ENCODE measurements at regions not wholly inside any gene's neighbourhood (a gene's known extent, or its start where the extent isn't known, plus 50 kb on each side); places are given as distances from the start of the nearest gene placed in this dataset.
"Not testable (repeated sequence)": the region's sequence is repeated elsewhere in the genome, so short reads cannot be mapped to it uniquely, and the experiment has no call there.

GRCh38 chr12:91637789-91638624, 455.4 kb upstream of the DCN start:
- no peak for DNase-seq
- no peaks in the 10 kb centered on the region for H3K27me3 ChIP-seq (ENCODE audit: insufficient read depth, low read length, poor library complexity, severe bottlenecking)
- POLR2A ChIA-PET = no interaction called here
- peaks cover 0 to 1% (median 0%) of the 10 kb centered on the region in 5 donors for H3K9me3 Mint-ChIP-seq
- H3K4me3 Mint-ChIP-seq = no peak overlapping the region
- CTCF ChIA-PET = no interaction called here
- no peaks in the 10 kb centered on the region for H3K9me3 ChIP-seq (ENCODE audit: low read length)
- no peaks in the 10 kb centered on the region for H3K4me1 ChIP-seq (ENCODE audit: insufficient read depth, low read length)
- no peak overlapping the region for H3K27ac Mint-ChIP-seq
- H3K36me3 Mint-ChIP-seq = no peaks in the 10 kb centered on the region
- no peaks in the 10 kb centered on the region for H3K36me3 ChIP-seq (ENCODE audit: insufficient read depth, low read length)
- no peak overlapping the region for H3K4me3 ChIP-seq (ENCODE audit: low read length)
- no peak overlapping the region for H3K27ac ChIP-seq (ENCODE audit: low read depth, low read length)
- peaks cover 5 to 14% of the 10 kb centered on the region in 2 donors for H3K27me3 Mint-ChIP-seq
- peaks cover 0 to 5% (median 0%) of the 10 kb centered on the region in 3 donors for H3K4me1 Mint-ChIP-seq

DNA sequence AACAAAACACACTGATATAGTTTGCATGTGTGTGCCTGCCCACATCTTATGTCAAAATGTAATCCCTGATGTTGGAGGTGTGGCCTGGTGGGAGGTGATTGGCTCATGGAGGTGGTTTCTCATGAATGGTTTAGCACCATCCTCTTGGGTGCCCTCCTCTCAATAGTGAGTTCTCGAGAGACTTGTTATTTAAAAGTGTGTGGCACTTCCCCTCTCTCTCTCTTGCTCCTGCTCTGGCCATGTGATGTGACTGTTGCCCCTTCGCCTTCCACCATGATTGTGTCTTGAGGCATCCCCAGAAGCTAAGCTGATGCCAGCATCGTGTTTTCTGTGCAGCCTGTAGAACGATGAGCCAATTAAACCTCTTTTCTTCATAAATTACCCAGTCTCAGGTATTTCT, 454.1 kb upstream of the DCN start:
- no peak overlapping the region for H3K4me3 ChIP-seq (ENCODE audit: low read length)
- DNase-seq = no peak
- peaks cover 0 to 5% (median 0%) of the 10 kb centered on the region in 3 donors for H3K4me1 Mint-ChIP-seq
- ChIA-PET POLR2A (no interaction called here), CTCF (no interaction called here)
- H3K9me3 ChIP-seq (ENCODE audit: low read length) = no peaks in the 10 kb centered on the region
- H3K36me3 ChIP-seq (ENCODE audit: insufficient read depth, low read length) = no peaks in the 10 kb centered on the region
- H3K27me3 ChIP-seq (ENCODE audit: insufficient read depth, low read length, poor library complexity, severe bottlenecking) = no peaks in the 10 kb centered on the region
- H3K27ac ChIP-seq (ENCODE audit: low read depth, low read length) = no peak overlapping the region
- H3K27ac Mint-ChIP-seq = no peak overlapping the region
- peaks cover 0 to 5% (median 0%) of the 10 kb centered on the region in 5 donors for H3K9me3 Mint-ChIP-seq
- no peak overlapping the region for H3K4me3 Mint-ChIP-seq
- H3K27me3 Mint-ChIP-seq = peaks cover 7 to 15% of the 10 kb centered on the region in 2 donors
- H3K36me3 Mint-ChIP-seq = no peaks in the 10 kb centered on the region
- no peaks in the 10 kb centered on the region for H3K4me1 ChIP-seq (ENCODE audit: insufficient read depth, low read length)

GRCh38 chr12:91634386-91634713, 451.7 kb upstream of the DCN start:
- H3K36me3 ChIP-seq (ENCODE audit: insufficient read depth, low read length); CTCF ChIA-PET; DNase-seq; H3K4me1 Mint-ChIP-seq; H3K4me3 Mint-ChIP-seq; H3K27me3 ChIP-seq (ENCODE audit: insufficient read depth, low read length, poor library complexity, severe bottlenecking); H3K4me1 ChIP-seq (ENCODE audit: insufficient read depth, low read length); H3K4me3 ChIP-seq (ENCODE audit: low read length); POLR2A ChIA-PET; H3K9me3 Mint-ChIP-seq; H3K27ac Mint-ChIP-seq; H3K9me3 ChIP-seq (ENCODE audit: low read length); H3K36me3 Mint-ChIP-seq: not testable (repeated sequence)
- H3K27ac ChIP-seq (ENCODE audit: low read depth, low read length) = peak overlapping the region; percentile 49
- H3K27me3 Mint-ChIP-seq = peaks cover 7 to 11% of the 10 kb centered on the region in 2 donors

- H3K27me3 Mint-ChIP-seq = peaks cover 7 to 11% of the 10 kb centered on the region in 2 donors
- no peaks in the 10 kb centered on the region for H3K4me1 ChIP-seq (ENCODE audit: insufficient read depth, low read length)
- no peaks in the 10 kb centered on the region for H3K9me3 ChIP-seq (ENCODE audit: low read length)
- H3K27ac ChIP-seq (ENCODE audit: low read depth, low read length) = peak overlapping the region; percentile 49
- no peaks in the 10 kb centered on the region for H3K36me3 ChIP-seq (ENCODE audit: insufficient read depth, low read length)
- H3K9me3 Mint-ChIP-seq = peaks cover 0 to 5% (median 0%) of the 10 kb centered on the region in 5 donors
- peaks cover 0 to 5% (median 0%) of the 10 kb centered on the region in 3 donors for H3K4me1 Mint-ChIP-seq
- H3K4me3 ChIP-seq (ENCODE audit: low read length) = no peak overlapping the region
- no peak for DNase-seq
- peaks cover 0 to 5% (median 0%) of the 10 kb centered on the region in 3 donors for H3K36me3 Mint-ChIP-seq
- no peaks in the 10 kb centered on the region for H3K27me3 ChIP-seq (ENCODE audit: insufficient read depth, low read length, poor library complexity, severe bottlenecking)
- H3K4me3 Mint-ChIP-seq = no peak overlapping the region
- ChIA-PET POLR2A (no interaction called here), CTCF (no interaction called here)
- no peak overlapping the region for H3K27ac Mint-ChIP-seq
These were observed 451.2 kb upstream of the DCN start for GRCh38 chr12:91633734-91634357.

- peaks cover 0 to 5% (median 0%) of the 10 kb centered on the region in 3 donors for H3K4me1 Mint-ChIP-seq
These were observed 450.6 kb upstream of the DCN start for GRCh38 chr12:91633206-91633605.

DNA sequence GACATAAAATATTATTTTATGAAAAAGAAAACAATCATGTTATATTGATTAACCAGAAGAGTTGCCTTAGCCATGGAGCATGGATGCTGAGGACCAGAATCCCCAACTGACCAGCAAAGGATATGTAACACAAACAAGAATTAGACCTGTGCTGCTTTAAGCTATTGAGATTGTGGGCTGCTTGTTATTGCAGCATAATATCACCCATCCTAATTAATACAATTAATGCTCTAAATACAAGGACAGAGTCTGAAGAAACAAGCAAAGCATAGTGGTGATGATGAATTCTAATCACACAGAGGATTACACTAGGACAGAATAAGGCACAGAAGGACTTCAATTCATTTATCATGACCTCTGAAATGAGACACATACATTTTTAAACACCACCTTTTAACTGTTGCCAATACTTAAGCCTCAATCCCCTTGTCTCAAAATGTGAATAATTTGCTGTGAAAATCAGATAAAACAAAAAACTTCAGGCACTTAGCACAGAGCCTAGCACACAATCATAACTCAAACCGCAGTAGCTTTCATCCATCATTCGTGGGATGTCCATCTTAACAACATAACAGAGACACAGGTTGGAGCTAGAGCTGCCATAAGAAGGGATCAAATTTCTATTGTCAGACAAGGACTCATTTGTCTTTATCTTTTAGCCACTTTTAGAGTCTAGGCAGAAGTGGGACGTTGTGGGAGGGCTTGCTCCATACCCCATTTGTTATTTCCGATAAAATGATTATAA, 449.6 kb upstream of the DCN start:
- ChIA-PET CTCF (no interaction called here), POLR2A (no interaction called here)

More at GRCh38 chr12:91633206-91633605, 450.6 kb upstream of the DCN start:
- Histone ChIP-seq H3K4me1 (ENCODE audit: insufficient read depth, low read length) (no peaks in the 10 kb centered on the region), H3K36me3 (ENCODE audit: insufficient read depth, low read length) (no peaks in the 10 kb centered on the region), H3K27me3 (ENCODE audit: insufficient read depth, low read length, poor library complexity, severe bottlenecking) (no peaks in the 10 kb centered on the region), H3K9me3 (ENCODE audit: low read length) (no peaks in the 10 kb centered on the region), H3K27ac (ENCODE audit: low read depth, low read length) (peak overlapping the region; percentile 49), H3K4me3 (ENCODE audit: low read length) (no peak overlapping the region)
- DNase-seq = no peak
- no peak overlapping the region for H3K4me3 Mint-ChIP-seq
- POLR2A ChIA-PET = no interaction called here
- H3K27ac Mint-ChIP-seq = no peak overlapping the region
- CTCF ChIA-PET = no interaction called here
- peaks cover 0 to 5% (median 0%) of the 10 kb centered on the region in 3 donors for H3K36me3 Mint-ChIP-seq
- H3K27me3 Mint-ChIP-seq = peaks cover 7 to 8% of the 10 kb centered on the region in 2 donors
- H3K9me3 Mint-ChIP-seq = peaks cover 0 to 5% (median 0%) of the 10 kb centered on the region in 5 donors

DNA sequence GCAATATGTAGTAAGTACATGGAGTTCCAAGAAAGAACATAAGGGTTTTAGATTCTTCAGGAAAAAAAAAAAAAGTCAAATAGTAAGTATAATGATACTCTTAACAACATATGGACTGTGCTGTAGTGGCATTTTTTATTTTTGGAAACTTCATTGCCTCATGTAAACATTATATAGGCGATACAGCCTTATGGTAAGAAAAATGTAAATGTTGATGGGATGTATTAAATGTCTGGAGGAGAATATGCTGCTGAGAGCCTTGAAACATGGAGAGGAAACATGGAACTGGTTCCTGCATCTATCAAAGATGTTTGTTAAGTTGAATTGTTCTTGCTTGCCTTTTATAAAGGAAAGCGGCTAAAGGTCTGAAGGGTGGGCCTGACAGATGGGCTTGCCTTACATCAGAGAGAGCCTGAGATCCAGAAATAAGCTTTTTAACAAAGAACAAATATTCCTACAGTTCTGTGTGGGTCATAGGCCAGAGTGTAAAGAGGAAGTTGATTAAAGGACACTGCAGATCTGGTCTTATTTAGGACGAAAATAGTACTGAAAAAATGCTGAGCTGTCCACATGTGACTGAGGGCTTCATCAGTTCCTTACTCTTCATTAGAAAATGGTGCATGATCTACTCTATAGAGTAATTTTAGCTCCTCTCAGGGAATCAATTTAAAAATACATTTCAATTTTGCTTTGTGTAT, 448.1 kb upstream of the DCN start:
- DNase-seq = no peak
- peaks cover 0 to 5% (median 2%) of the 10 kb centered on the region in 3 donors for H3K36me3 Mint-ChIP-seq
- H3K27me3 Mint-ChIP-seq = peaks cover 3 to 6% of the 10 kb centered on the region in 2 donors
- Histone ChIP-seq H3K36me3 (ENCODE audit: insufficient read depth, low read length) (no peaks in the 10 kb centered on the region), H3K27me3 (ENCODE audit: insufficient read depth, low read length, poor library complexity, severe bottlenecking) (no peaks in the 10 kb centered on the region), H3K4me1 (ENCODE audit: insufficient read depth, low read length) (no peaks in the 10 kb centered on the region), H3K9me3 (ENCODE audit: low read length) (peaks cover 6% of the 10 kb centered on the region), H3K4me3 (ENCODE audit: low read length) (no peak overlapping the region), H3K27ac (ENCODE audit: low read depth, low read length) (no peak overlapping the region)
- H3K4me3 Mint-ChIP-seq = no peak overlapping the region
- POLR2A ChIA-PET = no interaction called here
- peaks cover 0 to 5% (median 0%) of the 10 kb centered on the region in 3 donors for H3K4me1 Mint-ChIP-seq
- CTCF ChIA-PET = no interaction called here
- no peak overlapping the region for H3K27ac Mint-ChIP-seq
- peaks cover 7 to 14% (median 13%) of the 10 kb centered on the region in 5 donors for H3K9me3 Mint-ChIP-seq

More for the DNA sequence above, 449.6 kb upstream of the DCN start:
- H3K27ac Mint-ChIP-seq = no peak overlapping the region
- Histone ChIP-seq H3K27me3 (ENCODE audit: insufficient read depth, low read length, poor library complexity, severe bottlenecking) (no peaks in the 10 kb centered on the region), H3K4me1 (ENCODE audit: insufficient read depth, low read length) (no peaks in the 10 kb centered on the region), H3K36me3 (ENCODE audit: insufficient read depth, low read length) (no peaks in the 10 kb centered on the region), H3K9me3 (ENCODE audit: low read length) (no peaks in the 10 kb centered on the region), H3K4me3 (ENCODE audit: low read length) (no peak overlapping the region), H3K27ac (ENCODE audit: low read depth, low read length) (peak overlapping the region; percentile 49)
- DNase-seq = no peak
- no peak overlapping the region for H3K4me3 Mint-ChIP-seq
- H3K27me3 Mint-ChIP-seq = peaks cover 3 to 7% of the 10 kb centered on the region in 2 donors
- H3K36me3 Mint-ChIP-seq = peaks cover 0 to 5% (median 0%) of the 10 kb centered on the region in 3 donors
- H3K4me1 Mint-ChIP-seq = peaks cover 0 to 5% (median 0%) of the 10 kb centered on the region in 3 donors
- peaks cover 0 to 5% (median 3%) of the 10 kb centered on the region in 5 donors for H3K9me3 Mint-ChIP-seq
